ENCODE measurements at regions not wholly inside any gene's neighbourhood (a gene's known extent, or its start where the extent isn't known, plus 50 kb on each side); places are given as distances from the start of the nearest gene placed in this dataset.

DNA sequence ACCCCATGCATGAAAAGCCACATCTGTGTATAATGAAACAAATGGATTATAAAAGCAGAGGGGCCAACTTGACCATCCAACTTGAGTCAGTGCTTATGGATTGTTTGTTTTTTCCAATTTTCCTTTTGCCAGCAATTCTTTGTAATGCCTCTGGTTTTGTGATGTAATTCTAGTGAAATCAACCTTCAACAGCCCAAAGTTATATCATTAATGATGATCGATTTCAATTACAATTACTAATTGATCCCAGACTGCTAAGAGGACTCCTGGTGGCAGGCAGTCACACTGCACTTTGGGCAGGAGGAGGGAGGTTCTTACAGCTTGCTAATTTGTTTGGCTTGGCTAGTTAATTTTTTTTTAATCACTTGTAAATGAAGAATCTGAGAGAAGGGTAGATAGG is 552.3 kb downstream of the NUF2 start:
- dilution Hi-C loops (cut with HindIII; ENCODE audit: low sequenced_read_pairs, unreplicated experiment), result no loop called here
- in situ Hi-C loops (cut with MboI; ENCODE audit: low sequenced_read_pairs), result no loop called here
- Histone ChIP-seq H2AK5ac (ENCODE audit: low read depth, low read length) (no peak overlapping the region), H4K91ac (ENCODE audit: insufficient read depth, low read depth, low read length) (no peak overlapping the region), H2BK15ac (ENCODE audit: low read depth, low read length) (no peak overlapping the region), H3K27ac (ENCODE audit: insufficient read depth, low read length) (no peak overlapping the region), H3K9me1 (ENCODE audit: insufficient read depth, low read length) (no peaks in the 10 kb centered on the region), H4K8ac (ENCODE audit: low read depth in 2 of 2, low read length in 2 of 2) (no peak overlapping the region), H3K36me3 (ENCODE audit: control insufficient read depth, insufficient read depth, low read length) (no peaks in the 10 kb centered on the region), H3K4ac (ENCODE audit: low read depth, low read length) (no peak overlapping the region), H4K20me1 (ENCODE audit: insufficient read depth, low read length) (no peaks in the 10 kb centered on the region), H3K4me1 (ENCODE audit: control insufficient read depth, insufficient read depth, low read length) (no peaks in the 10 kb centered on the region), H2BK5ac (ENCODE audit: low read depth, low read length, poor library complexity, severe bottlenecking) (no peak overlapping the region), H3K18ac (ENCODE audit: low read depth, low read length) (no peak overlapping the region), H2BK120ac (ENCODE audit: low read depth, low read length) (no peak overlapping the region), H3K56ac (ENCODE audit: extremely low read depth, insufficient read depth, low read length) (no peak overlapping the region), H3K9me3 (ENCODE audit: control insufficient read depth, insufficient read depth, low read length) (no peaks in the 10 kb centered on the region), H3K27me3 (ENCODE audit: control insufficient read depth, insufficient read depth, low read length) (no peaks in the 10 kb centered on the region), H3K4me3 (ENCODE audit: insufficient read depth, low read depth, low read length) (no peak overlapping the region), H3K9ac (ENCODE audit: low read depth, low read length) (no peak overlapping the region), H3K79me1 (ENCODE audit: low read depth in 1 of 2, low read length in 2 of 2) (no peaks in the 10 kb centered on the region), H3K14ac (replicated peaks; ENCODE audit: low read depth, low read length) (no peak overlapping the region), H2AK9ac (replicated peaks; ENCODE audit: low read depth, low read length, poor library complexity) (no peak overlapping the region), H3K4me2 (ENCODE audit: low read depth, low read length) (no peak overlapping the region), H3K23ac (ENCODE audit: low read depth, low read length) (no peak overlapping the region), H2BK20ac (ENCODE audit: low read depth, low read length) (no peak overlapping the region), H2AFZ (replicated peaks; ENCODE audit: low read length, poor library complexity) (no peak overlapping the region), H4K5ac (ENCODE audit: low read depth, low read length) (no peak overlapping the region)
- TF ChIP-seq, protein P1, sequence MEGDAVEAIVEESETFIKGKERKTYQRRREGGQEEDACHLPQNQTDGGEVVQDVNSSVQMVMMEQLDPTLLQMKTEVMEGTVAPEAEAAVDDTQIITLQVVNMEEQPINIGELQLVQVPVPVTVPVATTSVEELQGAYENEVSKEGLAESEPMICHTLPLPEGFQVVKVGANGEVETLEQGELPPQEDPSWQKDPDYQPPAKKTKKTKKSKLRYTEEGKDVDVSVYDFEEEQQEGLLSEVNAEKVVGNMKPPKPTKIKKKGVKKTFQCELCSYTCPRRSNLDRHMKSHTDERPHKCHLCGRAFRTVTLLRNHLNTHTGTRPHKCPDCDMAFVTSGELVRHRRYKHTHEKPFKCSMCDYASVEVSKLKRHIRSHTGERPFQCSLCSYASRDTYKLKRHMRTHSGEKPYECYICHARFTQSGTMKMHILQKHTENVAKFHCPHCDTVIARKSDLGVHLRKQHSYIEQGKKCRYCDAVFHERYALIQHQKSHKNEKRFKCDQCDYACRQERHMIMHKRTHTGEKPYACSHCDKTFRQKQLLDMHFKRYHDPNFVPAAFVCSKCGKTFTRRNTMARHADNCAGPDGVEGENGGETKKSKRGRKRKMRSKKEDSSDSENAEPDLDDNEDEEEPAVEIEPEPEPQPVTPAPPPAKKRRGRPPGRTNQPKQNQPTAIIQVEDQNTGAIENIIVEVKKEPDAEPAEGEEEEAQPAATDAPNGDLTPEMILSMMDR (conservative IDR thresholded peaks at IDR 0.05; ENCODE audit: low read depth, low read length), result peak; percentile 15; the same call in 1 of the 2 replicates
- TF ChIP-seq USF2 (IDR thresholded peaks at IDR 0.05; ENCODE audit: low read depth, low read length), result no peak
- no peak for ATAC-seq (ENCODE audit: low read depth)
- BruUV-seq (replicated peaks), result no TSS peak
- intact Hi-C loops (cut with micrococcal nuclease), result no loop called here
- no CpG with 5 or more reads among the region's 1 CpG for WGBS, 2 experiments (ENCODE audit: extremely low coverage in 2 of 2, insufficient read length in 1 of 2)
- POLR2A ChIA-PET (ENCODE audit: unreplicated experiment), result no interaction called here
- CTCF ChIA-PET, result interaction anchor here (0.5 to 1.2 kb wide), 2 partner anchors 9 to 42 kb away, joined by 3 to 4 read pairs; no protein-coding TSS in a partner anchor
- no peak for DNase-seq

All from IMR-90 (cell line).